K562 (cell line): ENCODE measurements at regions not wholly inside any gene's neighbourhood (a gene's known extent, or its start where the extent isn't known, plus 50 kb on each side); places are given as distances from the start of the nearest gene placed in this dataset.
A peak's percentile ranks its signal among the peaks of the same experiment; 100 is the strongest.

Experiments used
- ADNP ChIP-seq: fragments of 200-800 bp; sonication (Bioruptor generic); IDR thresholded peaks from 2 replicates; pipeline ENCODE4 v1.6.1; 2016; ENCODE audit warnings: missing genetic modification characterization, missing compliant biosample characterization
- CBFA2T2 ChIP-seq: fragments of 450-650 bp; conservative IDR thresholded peaks from 2 replicates; pipeline ENCODE4 v1.6.1; 2017; ENCODE audit warnings: mild to moderate bottlenecking
- CREBBP ChIP-seq: IDR thresholded peaks from one replicate; pipeline ENCODE4 v1.6.1; 2012; ENCODE audit warnings: low read depth, mild to moderate bottlenecking, control low read depth, inconsistent platforms, low read length
- CXXC5 ChIP-seq: fragments of 250-450 bp; sonication (Bioruptor Pico); IDR thresholded peaks from 2 replicates; pipeline ENCODE4 v1.8.0; 2022; ENCODE audit warnings: inconsistent platforms, mild to moderate bottlenecking, moderate library complexity
- EHMT2 ChIP-seq: fragments of 450-650 bp; IDR thresholded peaks from 2 replicates; pipeline ENCODE4 v1.6.1; 2018; ENCODE audit warnings: antibody characterized with exemption
- GABPA ChIP-seq: fragments of 200-800 bp; sonication (Bioruptor generic); conservative IDR thresholded peaks from 2 replicates; pipeline ENCODE4 v1.6.1; 2016; ENCODE audit warnings: low read depth, missing genetic modification characterization, missing compliant biosample characterization
- KDM2B ChIP-seq: fragments of 250-450 bp; sonication (Bioruptor Pico); IDR thresholded peaks from 2 replicates; pipeline ENCODE4 v1.8.0; 2021; ENCODE audit warnings: mild to moderate bottlenecking, moderate library complexity
- KDM5B ChIP-seq: fragments of 200-600 bp; sonication (generic); IDR thresholded peaks from 2 replicates; pipeline ENCODE4 v1.6.1; 2012; ENCODE audit warnings: low read depth, mild to moderate bottlenecking, moderate library complexity, low read length, control low read depth, inconsistent platforms; ENCODE audit not compliant: insufficient replicate concordance
- NFE2 ChIP-seq: IDR thresholded peaks from 2 replicates; pipeline ENCODE4 v1.6.1; 2014; ENCODE audit warnings: antibody characterized with exemption, low read depth
- NFRKB ChIP-seq: fragments of 450-650 bp; IDR thresholded peaks from 2 replicates; pipeline ENCODE4 v1.6.1; 2016; ENCODE audit warnings: low read depth
- POU5F1 ChIP-seq: fragments of 150-350 bp; IDR thresholded peaks from 2 replicates; pipeline ENCODE4 v1.6.1; 2014; ENCODE audit warnings: borderline replicate concordance, low read length, low read depth, mild to moderate bottlenecking; ENCODE audit not compliant: partially characterized antibody
- SAP30 ChIP-seq: fragments of 200-600 bp; sonication (generic); IDR thresholded peaks from 2 replicates; pipeline ENCODE4 v1.6.1; 2012; ENCODE audit warnings: borderline replicate concordance, low read depth, mild to moderate bottlenecking, moderate library complexity, low read length, control low read depth, inconsistent platforms; ENCODE audit not compliant: insufficient read depth, poor library complexity, severe bottlenecking
- SMAD4 ChIP-seq: fragments of 250-450 bp; sonication (Bioruptor Pico); conservative IDR thresholded peaks from 2 replicates; pipeline ENCODE4 v1.8.0; 2021; ENCODE audit warnings: inconsistent platforms, mild to moderate bottlenecking, moderate library complexity
- ZNF212 ChIP-seq: fragments of 450-650 bp; formaldehyde crosslinking; IDR thresholded peaks from 2 replicates; pipeline ENCODE4 v1.4.0; 2020; ENCODE audit warnings: mild to moderate bottlenecking
- ZNF444 ChIP-seq: fragments of 250-450 bp; sonication (Bioruptor Pico); IDR thresholded peaks from 2 replicates; pipeline ENCODE4 v1.4.0; 2020; ENCODE audit warnings: mild to moderate bottlenecking, moderate library complexity
- TF ChIP-seq, protein P1 (sequence below): fragments of 450-650 bp; conservative IDR thresholded peaks from 2 replicates; pipeline ENCODE4 v1.6.1; 2016; ENCODE audit warnings: missing genetic modification characterization, low read depth, mild to moderate bottlenecking, control low read depth, missing compliant biosample characterization
- TF ChIP-seq, protein P2 (sequence below): sonication (generic); formaldehyde crosslinking; IDR thresholded peaks from 2 replicates; pipeline ENCODE4 v1.8.0; 2022; ENCODE audit warnings: missing genetic modification reagents, mild to moderate bottlenecking, moderate library complexity, borderline replicate concordance
- TF ChIP-seq, protein P3 (sequence below): fragments of 450-650 bp; formaldehyde crosslinking; IDR thresholded peaks from 2 replicates; pipeline ENCODE4 v1.4.0; 2020; ENCODE audit warnings: mild to moderate bottlenecking, moderate library complexity
- TF ChIP-seq, protein P4 (sequence below), 3 experiments: IDR thresholded peaks in 2 of 3; conservative IDR thresholded peaks in 1 of 3; 2 replicates each; pipeline ENCODE4 v1.5.1; 2011 to 2012; ENCODE audit warnings: low read length in 3 of 3, mild to moderate bottlenecking in 3 of 3, control low read depth in 2 of 3, improper control_type of control experiment in 1 of 3, inconsistent platforms in 1 of 3, low read depth in 1 of 3, mixed read lengths in 1 of 3, moderate library complexity in 1 of 3; ENCODE audit not compliant: insufficient read depth in 2 of 3
- TF ChIP-seq, protein P5 (sequence below): fragments of 250-450 bp; sonication (Bioruptor Pico); IDR thresholded peaks from 2 replicates; pipeline ENCODE4 v1.8.0; 2021; ENCODE audit warnings: mild to moderate bottlenecking, moderate library complexity

DNA sequence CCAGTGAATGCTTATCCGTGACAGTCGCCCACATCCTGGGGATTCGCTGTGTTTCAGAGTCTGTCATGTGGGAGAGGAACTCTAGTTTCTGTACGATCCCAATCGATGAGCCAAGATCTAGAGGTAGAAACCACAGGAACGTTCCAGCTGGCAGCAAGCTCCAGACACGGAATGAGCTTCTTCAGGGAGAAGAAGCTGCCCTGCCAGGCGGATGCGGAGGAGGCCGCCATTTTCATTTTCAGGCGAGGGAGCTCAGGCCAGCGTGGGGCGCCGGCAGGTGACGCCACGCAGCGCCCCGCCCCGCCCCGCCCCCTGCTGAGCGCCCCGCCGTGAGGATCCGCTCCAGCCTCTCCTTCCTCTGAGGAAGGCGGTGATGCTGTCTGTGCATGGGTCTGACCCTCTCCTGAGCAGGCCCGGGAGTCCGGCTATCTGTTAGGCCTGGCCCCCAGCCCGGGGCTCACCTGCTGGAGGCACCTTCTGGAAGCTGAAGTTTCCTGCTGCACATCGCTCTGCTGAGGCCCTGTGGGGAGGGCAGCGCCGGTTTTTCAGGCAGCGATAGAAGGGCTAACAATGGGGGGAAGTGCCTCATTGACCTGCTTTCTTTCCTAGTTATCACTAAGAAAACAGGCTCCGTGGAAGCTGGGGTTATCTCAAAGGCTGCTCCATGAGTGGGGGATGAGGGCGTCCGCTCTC, 147.5 kb downstream of the ERMARD start (continued):
- TF ChIP-seq, protein P1, sequence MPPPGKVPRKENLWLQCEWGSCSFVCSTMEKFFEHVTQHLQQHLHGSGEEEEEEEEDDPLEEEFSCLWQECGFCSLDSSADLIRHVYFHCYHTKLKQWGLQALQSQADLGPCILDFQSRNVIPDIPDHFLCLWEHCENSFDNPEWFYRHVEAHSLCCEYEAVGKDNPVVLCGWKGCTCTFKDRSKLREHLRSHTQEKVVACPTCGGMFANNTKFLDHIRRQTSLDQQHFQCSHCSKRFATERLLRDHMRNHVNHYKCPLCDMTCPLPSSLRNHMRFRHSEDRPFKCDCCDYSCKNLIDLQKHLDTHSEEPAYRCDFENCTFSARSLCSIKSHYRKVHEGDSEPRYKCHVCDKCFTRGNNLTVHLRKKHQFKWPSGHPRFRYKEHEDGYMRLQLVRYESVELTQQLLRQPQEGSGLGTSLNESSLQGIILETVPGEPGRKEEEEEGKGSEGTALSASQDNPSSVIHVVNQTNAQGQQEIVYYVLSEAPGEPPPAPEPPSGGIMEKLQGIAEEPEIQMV (tag), result no peak
- TF ChIP-seq GABPA (tag) (0 out of 2 replicates have a peak, but pooled peaks have one; percentile 27), NFE2 (no peak), SMAD4 (CRISPR knock-in tag) (peak; percentile 36; the same call in 1 of the 2 replicates), KDM5B (peak; percentile 54), CBFA2T2 (no peak), SAP30 (no peak), NFRKB (peak; percentile 50; the same call in 1 of the 2 replicates), KDM2B (no peak), POU5F1 (no peak), EHMT2 (peak; percentile 86), CXXC5 (CRISPR knock-in tag) (peak; percentile 58), ZNF212 (CRISPR knock-in tag) (no peak), ZNF444 (CRISPR knock-in tag) (no peak), ADNP (tag) (no peak), CREBBP (no peak)
- TF ChIP-seq, protein P2, sequence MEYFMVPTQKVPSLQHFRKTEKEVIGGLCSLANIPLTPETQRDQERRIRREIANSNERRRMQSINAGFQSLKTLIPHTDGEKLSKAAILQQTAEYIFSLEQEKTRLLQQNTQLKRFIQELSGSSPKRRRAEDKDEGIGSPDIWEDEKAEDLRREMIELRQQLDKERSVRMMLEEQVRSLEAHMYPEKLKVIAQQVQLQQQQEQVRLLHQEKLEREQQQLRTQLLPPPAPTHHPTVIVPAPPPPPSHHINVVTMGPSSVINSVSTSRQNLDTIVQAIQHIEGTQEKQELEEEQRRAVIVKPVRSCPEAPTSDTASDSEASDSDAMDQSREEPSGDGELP (CRISPR knock-in tag), result peak; percentile 49; the same call in 1 of the 2 replicates
- TF ChIP-seq, protein P3, sequence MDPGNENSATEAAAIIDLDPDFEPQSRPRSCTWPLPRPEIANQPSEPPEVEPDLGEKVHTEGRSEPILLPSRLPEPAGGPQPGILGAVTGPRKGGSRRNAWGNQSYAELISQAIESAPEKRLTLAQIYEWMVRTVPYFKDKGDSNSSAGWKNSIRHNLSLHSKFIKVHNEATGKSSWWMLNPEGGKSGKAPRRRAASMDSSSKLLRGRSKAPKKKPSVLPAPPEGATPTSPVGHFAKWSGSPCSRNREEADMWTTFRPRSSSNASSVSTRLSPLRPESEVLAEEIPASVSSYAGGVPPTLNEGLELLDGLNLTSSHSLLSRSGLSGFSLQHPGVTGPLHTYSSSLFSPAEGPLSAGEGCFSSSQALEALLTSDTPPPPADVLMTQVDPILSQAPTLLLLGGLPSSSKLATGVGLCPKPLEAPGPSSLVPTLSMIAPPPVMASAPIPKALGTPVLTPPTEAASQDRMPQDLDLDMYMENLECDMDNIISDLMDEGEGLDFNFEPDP (CRISPR knock-in tag), result no peak
- TF ChIP-seq, protein P4, sequence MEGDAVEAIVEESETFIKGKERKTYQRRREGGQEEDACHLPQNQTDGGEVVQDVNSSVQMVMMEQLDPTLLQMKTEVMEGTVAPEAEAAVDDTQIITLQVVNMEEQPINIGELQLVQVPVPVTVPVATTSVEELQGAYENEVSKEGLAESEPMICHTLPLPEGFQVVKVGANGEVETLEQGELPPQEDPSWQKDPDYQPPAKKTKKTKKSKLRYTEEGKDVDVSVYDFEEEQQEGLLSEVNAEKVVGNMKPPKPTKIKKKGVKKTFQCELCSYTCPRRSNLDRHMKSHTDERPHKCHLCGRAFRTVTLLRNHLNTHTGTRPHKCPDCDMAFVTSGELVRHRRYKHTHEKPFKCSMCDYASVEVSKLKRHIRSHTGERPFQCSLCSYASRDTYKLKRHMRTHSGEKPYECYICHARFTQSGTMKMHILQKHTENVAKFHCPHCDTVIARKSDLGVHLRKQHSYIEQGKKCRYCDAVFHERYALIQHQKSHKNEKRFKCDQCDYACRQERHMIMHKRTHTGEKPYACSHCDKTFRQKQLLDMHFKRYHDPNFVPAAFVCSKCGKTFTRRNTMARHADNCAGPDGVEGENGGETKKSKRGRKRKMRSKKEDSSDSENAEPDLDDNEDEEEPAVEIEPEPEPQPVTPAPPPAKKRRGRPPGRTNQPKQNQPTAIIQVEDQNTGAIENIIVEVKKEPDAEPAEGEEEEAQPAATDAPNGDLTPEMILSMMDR (IDR thresholded peaks at IDR 0.05 in 2 of 3, conservative IDR thresholded peaks at IDR 0.05 in 1 of 3; ENCODE audit: insufficient read depth in 2 of 3, low read depth in 1 of 3, low read length in 3 of 3), result peak in 1 of 3 experiments; percentile 13; a peak in 1 of 6 replicates
- TF ChIP-seq, protein P5, sequence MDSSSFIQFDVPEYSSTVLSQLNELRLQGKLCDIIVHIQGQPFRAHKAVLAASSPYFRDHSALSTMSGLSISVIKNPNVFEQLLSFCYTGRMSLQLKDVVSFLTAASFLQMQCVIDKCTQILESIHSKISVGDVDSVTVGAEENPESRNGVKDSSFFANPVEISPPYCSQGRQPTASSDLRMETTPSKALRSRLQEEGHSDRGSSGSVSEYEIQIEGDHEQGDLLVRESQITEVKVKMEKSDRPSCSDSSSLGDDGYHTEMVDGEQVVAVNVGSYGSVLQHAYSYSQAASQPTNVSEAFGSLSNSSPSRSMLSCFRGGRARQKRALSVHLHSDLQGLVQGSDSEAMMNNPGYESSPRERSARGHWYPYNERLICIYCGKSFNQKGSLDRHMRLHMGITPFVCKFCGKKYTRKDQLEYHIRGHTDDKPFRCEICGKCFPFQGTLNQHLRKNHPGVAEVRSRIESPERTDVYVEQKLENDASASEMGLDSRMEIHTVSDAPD (CRISPR knock-in tag), result no peak
